ENCODE measurements at regions not wholly inside any gene's neighbourhood (a gene's known extent, or its start where the extent isn't known, plus 50 kb on each side); places are given as distances from the start of the nearest gene placed in this dataset.

DNA sequence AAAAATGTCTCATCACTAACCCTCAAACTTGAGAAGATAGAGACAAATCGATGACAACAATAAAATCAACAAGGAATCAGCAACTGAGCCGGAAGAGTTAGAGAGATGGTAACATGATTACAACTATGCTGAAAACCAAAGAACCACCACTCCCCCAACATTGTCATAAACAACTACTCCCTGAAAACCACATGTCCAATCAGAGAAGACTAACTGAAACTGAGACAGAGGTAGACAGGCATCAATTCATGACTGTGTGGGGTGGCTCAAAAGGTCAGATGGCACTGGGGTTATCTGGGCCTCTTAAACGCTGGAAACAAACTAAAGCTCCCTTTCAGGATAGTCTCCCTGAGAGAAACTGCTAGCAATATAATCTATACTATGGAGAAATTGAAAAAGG lies 488.8 kb downstream of the KCTD12 start:
- DNase-seq: no peak

GRCh38 chr13:76389321-76389720 lies 496.9 kb downstream of the KCTD12 start:
- DNase-seq: no peak

DNA sequence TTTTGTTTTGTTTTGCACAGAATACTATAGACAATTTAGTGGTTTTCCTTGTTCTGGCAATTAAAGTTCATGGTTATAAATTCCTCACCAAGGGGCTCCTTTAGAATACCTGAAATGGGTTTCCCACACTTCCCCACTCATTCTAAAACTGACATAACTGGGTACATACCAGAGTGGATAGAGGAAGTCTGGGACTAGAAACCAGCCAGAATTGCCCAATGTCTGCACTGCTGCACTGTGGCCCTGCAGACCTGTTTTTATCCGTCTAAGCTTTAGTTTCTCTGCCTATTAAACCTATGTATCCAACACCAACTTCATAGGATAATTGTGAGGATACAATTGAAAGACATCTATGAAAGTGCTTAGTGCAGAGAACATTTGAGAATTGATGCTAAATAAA lies 498.6 kb downstream of the KCTD12 start:
- DNase-seq: no peak

DNA sequence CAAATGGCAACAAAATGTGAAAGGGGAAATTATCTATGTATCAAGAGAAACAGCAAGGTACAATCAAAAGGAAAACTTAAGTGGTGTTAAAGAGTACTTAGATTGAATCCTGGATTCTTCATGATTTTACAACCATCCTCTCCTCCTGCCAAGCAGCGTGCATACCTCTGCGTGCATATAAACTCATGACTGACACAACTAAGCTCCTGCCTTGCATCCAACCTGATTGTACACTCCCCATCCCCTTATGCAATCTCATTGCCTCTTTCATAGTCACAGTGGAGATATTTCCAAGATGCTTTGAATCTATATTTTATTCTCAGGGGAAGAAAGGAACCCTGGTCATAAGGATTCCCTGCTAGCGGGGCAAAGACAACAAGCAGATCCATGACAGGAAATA lies 499.9 kb downstream of the KCTD12 start:
- DNase-seq: no peak

- no peak for DNase-seq
These were observed 500.6 kb downstream of the KCTD12 start for GRCh38 chr13:76385586-76385985.

GRCh38 chr13:76383676-76384461 lies 502.3 kb downstream of the KCTD12 start:
- DNase-seq: no peak

DNA sequence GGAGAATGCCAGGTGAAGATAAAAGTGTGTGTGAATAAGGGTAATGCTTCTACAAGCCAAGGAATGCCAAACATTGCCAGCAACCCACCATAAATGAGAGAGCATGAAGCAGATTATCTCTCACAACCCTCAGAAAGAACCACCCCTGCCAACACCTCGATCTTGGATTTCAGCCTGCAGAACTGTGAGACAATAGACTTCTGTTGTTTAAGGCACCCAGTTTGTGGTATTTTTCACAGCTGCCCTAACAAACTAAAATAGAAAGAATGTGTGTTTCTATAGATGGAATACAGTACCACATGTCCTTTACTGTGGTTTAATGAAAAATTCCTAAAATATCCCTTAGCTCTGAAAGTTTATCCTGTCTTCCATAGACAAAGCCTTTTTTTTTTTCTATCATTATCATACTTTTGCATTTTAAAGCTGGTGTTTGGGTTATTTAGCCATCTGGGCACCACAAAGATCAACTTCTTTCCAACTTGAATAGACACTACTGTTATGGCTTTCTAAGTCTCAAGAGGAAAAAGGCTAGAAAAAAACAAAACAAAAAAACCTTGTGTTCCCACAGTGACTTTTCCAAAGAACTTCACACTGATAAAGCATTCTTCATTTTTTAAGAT lies 505.6 kb downstream of the KCTD12 start:
- DNase-seq: no peak

DNA sequence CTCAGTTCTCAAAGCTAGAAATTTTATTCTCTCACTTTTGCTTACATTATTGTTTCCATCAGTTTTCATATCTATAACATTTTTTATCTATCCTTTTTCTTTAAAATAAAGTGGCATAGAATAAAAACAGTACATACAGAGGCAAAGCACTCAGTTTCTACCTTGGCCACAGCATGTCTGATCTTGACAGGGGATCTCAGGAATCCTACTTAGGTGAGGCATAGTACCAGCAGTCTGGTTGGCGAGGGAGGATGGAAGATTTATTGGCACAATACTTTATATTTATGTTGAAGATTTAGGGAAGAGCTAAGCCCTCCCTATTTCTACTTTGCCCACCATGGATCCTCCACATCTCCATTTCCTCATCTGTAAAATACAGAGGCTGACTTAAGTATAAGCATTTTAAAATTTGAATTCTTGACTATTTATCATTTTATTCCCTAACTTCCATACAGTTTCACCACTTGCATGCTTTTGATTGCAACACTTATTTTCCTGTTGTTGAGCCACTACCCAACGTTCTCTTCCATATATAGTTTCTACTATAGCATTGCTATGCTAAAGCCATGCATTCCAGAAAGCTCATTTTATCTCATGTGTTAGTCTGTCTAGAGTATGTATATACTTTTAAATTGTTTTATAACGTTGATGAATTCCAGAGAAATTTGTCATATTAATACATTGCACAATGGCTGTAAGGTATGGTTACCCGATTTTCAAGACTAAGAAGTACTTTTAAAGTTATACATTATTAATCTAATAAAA lies 506.7 kb downstream of the KCTD12 start:
- no peak for DNase-seq

- DNase-seq: no peak
These were observed 507.4 kb downstream of the KCTD12 start for GRCh38 chr13:76378767-76379166.

- no peak for DNase-seq
These were observed 522.4 kb downstream of the KCTD12 start for GRCh38 chr13:76363682-76364289.

DNA sequence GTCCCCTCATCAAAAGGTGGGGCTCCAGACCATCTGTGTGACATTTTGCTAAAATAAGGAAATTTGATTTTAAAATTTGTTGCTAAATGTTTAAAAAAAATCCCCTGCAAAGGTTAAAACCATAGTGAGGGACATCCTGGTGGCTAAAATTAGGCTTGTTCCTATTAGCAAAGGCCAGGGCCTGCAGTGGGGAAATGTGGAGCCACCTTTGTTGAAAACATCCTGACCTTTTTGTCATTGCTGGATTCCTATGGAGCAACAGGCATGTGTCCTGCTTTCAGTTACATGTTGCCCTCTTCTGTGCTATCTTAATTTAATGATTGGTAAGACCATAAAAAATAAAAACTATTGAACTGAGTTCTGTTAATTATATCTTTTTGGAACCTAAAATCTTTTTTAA lies 524.3 kb downstream of the KCTD12 start:
- no peak for DNase-seq

- no peak for DNase-seq
These were observed 534.5 kb downstream of the KCTD12 start for GRCh38 chr13:76351541-76352229.

DNA sequence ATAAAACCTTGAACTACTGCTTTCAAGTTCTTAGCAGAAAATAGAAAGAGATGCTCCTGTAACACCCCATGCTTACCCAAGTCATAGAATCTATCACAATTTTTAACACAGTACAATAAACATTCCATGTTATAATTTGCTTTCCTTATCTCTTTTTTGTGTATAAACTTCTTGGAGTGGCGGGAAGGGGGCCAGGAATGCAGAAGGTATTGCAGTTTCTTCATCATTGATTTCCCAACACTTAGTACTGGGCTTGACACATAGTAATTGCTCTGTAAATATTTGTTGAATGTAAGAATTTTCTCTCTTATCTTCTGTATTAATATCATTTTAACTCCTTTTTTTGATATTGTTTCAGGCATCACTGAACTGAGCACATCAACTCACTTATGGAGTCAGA lies 535.8 kb downstream of the KCTD12 start:
- no peak for DNase-seq

DNA sequence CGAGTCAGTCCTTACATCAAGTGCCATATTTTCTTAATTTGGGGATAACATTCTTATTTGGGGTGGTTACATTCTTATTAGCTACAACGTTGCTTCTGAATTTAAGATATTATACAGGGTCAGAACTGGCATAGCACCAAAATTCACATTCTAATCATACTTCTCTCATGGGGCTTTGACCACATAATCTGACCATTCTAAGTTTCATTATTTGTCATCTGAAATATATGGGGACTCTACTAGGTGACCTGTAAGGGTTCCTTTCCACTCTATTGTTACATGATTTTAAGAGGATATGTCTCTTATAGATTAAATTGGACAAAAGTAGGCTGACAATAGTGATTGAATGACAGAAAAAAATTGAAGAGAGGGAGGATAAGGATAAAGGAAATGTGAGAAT lies 536.5 kb downstream of the KCTD12 start:
- no peak for DNase-seq

DNA sequence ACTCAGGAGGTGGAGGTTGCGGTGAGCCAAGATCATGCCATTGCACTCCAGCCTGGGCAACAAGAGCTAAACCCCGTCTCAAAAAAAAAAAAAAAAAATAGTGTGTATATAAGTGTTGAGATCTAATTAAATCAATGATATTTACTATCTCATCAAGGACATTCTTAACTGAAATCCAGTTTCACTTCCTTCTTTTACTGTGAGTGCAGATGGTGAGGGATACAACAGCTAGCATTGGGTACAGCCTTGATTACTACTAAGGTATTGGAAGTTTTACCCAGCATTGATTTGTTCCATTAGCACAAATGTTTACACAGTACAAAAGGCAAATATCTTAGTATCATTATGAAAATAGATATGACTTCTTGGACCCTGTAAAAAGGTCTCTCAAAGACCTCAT lies 546.6 kb downstream of the KCTD12 start:
- DNase-seq: no peak

DNA sequence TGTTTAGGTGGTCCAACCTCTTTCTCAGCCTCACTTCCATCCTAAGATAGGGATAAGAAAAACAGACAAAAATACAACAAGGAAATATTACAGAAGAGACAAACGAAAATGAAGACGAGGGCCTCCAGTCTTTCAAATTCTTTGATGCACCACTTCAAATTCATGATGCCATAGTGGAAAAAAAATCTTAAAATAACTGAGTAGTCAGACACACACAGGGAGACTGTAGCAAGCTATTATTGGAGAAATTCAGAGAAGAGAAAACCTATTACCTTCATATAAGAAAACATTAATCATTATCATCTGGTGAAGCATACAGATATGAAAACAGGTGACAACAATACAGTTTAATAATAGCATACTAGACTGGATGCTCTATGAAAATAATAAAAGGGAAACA lies 548.2 kb downstream of the KCTD12 start:
- no peak for DNase-seq

- DNase-seq: no peak
These were observed 549.0 kb downstream of the KCTD12 start for GRCh38 chr13:76336889-76337844.

DNA sequence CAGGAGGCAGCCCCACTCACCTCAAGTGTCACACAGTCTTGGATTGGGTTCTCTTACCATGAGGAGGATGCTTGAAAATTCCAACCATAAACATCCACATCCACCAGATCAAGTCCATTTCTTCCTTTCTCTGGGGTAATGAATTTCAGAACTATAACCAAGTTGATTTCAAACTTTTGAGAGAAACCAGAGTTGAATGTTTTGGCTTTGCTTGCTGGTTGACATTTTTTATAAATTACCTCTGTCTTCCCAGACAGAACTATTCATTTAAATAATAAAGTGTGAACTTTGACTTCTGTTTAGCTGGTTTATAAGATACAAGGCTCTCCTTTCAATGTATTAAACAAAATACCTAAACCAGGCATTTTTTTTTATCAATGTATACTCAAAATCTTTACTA lies 550.7 kb downstream of the KCTD12 start:
- no peak for DNase-seq

DNA sequence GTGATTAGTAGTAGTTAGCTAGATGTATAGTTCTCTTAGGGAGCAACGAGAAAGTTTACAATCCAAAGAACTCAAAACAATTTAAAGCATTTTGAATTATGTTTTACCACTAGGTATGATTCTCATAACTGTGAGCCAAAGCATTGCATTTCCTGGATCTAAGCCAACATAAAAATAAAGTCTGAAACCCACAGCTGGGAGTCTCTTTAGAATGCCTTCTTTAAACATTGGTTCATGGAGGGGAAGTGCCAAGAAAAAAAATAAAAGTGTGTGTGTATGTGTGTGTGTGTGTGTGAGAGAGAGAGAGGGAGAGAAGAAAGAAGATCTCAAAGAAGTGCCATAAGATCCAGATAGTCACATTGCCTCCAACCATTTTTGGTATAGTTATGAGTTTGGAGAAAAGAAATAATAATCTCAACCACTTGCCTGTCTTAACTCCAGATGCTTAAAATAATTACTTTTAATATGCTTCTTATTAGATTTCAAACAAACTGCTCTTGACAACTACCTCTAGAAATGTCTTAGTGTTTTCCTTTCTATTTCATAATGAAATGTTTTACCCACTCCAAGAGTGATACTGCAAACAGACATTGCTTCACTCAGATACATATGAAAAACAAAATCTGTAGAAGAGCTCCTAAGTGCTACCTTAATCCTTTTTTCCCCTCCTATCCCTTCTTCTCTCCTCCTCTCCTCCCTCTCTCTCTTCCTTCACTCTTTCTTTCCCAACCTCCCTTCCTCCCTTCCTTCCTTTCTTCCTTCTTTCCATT lies 554.1 kb downstream of the KCTD12 start:
- DNase-seq: no peak

DNA sequence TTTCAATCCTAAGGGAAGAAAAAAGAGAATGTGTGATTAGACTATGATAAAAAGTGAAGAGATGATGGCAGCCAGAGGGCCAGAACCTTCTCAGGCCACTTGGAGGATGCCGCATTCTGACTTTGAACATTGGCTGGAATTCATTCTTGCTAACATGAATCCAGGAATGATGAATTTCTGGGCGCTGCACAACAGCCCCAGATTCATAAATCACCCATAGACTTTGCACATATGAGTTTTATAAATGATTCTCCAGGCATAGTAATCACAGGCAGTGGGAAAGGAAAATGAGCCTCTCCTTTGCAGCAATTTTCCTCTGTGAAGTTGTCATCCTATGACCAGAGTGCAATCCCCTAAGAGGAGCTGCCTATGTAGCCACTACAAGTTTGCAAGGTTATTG lies 555.4 kb downstream of the KCTD12 start:
- no peak for DNase-seq
